ENCODE measurements at regions not wholly inside any gene's neighbourhood (a gene's known extent, or its start where the extent isn't known, plus 50 kb on each side); places are given as distances from the start of the nearest gene placed in this dataset.

DNA sequence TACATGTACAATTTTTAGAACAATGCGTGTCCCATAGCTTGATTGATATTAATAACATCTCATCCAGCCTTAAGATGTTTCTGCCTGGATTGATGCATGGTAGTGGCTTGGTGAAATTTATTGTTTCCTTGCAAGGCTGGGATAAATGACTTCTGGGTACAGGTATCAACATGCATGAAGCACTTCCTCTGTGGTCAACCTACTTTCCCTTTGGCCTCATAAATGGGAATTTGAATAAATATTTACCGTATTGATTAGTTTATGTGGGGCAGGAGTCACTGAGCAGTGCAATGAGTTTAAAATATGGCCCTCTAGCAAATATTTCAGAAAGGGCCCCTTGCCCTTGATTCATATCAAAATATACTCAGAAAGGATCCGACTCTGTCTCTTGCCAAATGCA, 83.9 kb upstream of the KCNE2 start:
- TF ChIP-seq TAF1 (IDR thresholded peaks at IDR 0.05; ENCODE audit: low read depth, low read length) (no peak), POLR2A (IDR thresholded peaks at IDR 0.05; ENCODE audit: low read depth, low read length) (no peak), SPI1 (IDR thresholded peaks at IDR 0.05; ENCODE audit: low read depth, low read length) (no peak), PAX5 (IDR thresholded peaks at IDR 0.05; ENCODE audit: insufficient read depth, low read length, severe bottlenecking) (no peak), POU2F2 (IDR thresholded peaks at IDR 0.05; ENCODE audit: low read depth, low read length) (no peak)

Measured in GM12891 (cell line).